HCT116 (cell line): ENCODE measurements at regions not wholly inside any gene's neighbourhood (a gene's known extent, or its start where the extent isn't known, plus 50 kb on each side); places are given as distances from the start of the nearest gene placed in this dataset.

Experiments
- ATAC-seq: fragments of 200-7000 bp; cut with Tn5 transposase; 2 replicates; pipeline ENCODE4 v1.9.1; 2020; ENCODE audit warnings: mild to moderate bottlenecking, moderate library complexity
- BruUV-seq: library from RNA; stranded (reverse); fragments of 400-500 nt; replicated peaks from 2 replicates; lab custom pipeline; 2021; lab: Mats Ljungman, UMichigan
- CTCF ChIA-PET: fragments of 300-600 bp; sonication (Branson Sonifier 250); formaldehyde crosslinking; loops from one replicate; lab custom pipeline; 2021; ENCODE audit warnings: antibody characterized with exemption; lab: Charles Lee
- POLR2A ChIA-PET: fragments of 300-600, 350-600 bp; sonication (Branson Sonifier 250); formaldehyde crosslinking; loops from one replicate; lab custom pipeline; 2021; ENCODE audit warnings: antibody characterized with exemption; lab: Charles Lee
- RAD21 ChIA-PET, 2 experiments: fragments of 300-600 bp; sonication (Branson Sonifier 250); formaldehyde crosslinking; loops; one replicate each; lab custom pipeline; 2023; ENCODE audit warnings: low total read pairs in 2 of 2; ENCODE audit not compliant: uncharacterized antibody in 2 of 2, unreplicated experiment in 2 of 2, low non-redundant PET in 1 of 2; lab: Charles Lee
- DNase-seq: peaks from one replicate; pipeline ENCODE4 v3.0.0-alpha.2; 2010; ENCODE audit warnings: low read depth, low spot score
- H2AFZ ChIP-seq: fragments of 200-600 bp; shearing (Covaris generic), sonication (generic); 2 replicates; pipeline ENCODE4 v1.6.1; 2017; ENCODE audit warnings: low read depth, mixed run types, mixed read lengths, antibody characterized with exemption, low read length; ENCODE audit not compliant: poor library complexity, severe bottlenecking
- H3K27ac ChIP-seq: 2 replicates; pipeline ENCODE4 v1.5.1; 2012; ENCODE audit warnings: low read depth, low read length
- H3K27me3 ChIP-seq: fragments of 200-600 bp; sonication (generic); 2 replicates; pipeline ENCODE4 v1.6.1; 2016; ENCODE audit warnings: mixed run types, low read length, mixed read lengths; ENCODE audit not compliant: insufficient read depth
- H3K36me3 ChIP-seq, 2 experiments: fragments of 200-500 bp in 1 of 2; fragments of 200-600 bp in 1 of 2; sonication (Bioruptor generic) in 1 of 2; sonication (generic) in 1 of 2; 2 replicates each; pipeline versions ENCODE4 v1.5.1 to v1.6.1; 2014 to 2016; ENCODE audit warnings: low read length in 2 of 2, inconsistent platforms in 1 of 2, mixed read lengths in 1 of 2, mixed run types in 1 of 2; ENCODE audit not compliant: insufficient read depth in 2 of 2, control insufficient read depth in 1 of 2
- H3K4me1 ChIP-seq, 2 experiments: fragments of 200-600 bp in 1 of 2; sonication (generic) in 1 of 2; 2 replicates each; pipeline versions ENCODE4 v1.5.1 to v1.6.1; 2012 to 2017; ENCODE audit warnings: low read length in 2 of 2, inconsistent platforms in 1 of 2, mild to moderate bottlenecking in 1 of 2, mixed read lengths in 1 of 2, mixed run types in 1 of 2, moderate library complexity in 1 of 2; ENCODE audit not compliant: insufficient read depth in 2 of 2, control insufficient read depth in 1 of 2
- H3K4me2 ChIP-seq: fragments of 200-600 bp; sonication (generic); 2 replicates; pipeline ENCODE4 v1.6.1; 2017; ENCODE audit warnings: mixed run types, low read length, mixed read lengths
- H3K4me3 ChIP-seq, 2 experiments: fragments of 200-600 bp in 1 of 2; sonication (generic) in 1 of 2; replicated peaks in 1 of 2; 2 replicates each; pipeline ENCODE4 v1.5.1; 2011 to 2016; ENCODE audit warnings: low read length in 2 of 2, control low read depth in 1 of 2, low read depth in 1 of 2, mild to moderate bottlenecking in 1 of 2, mixed read lengths in 1 of 2, mixed run types in 1 of 2
- H3K79me2 ChIP-seq: fragments of 200-600 bp; sonication (generic); 2 replicates; pipeline ENCODE4 v1.6.1; 2017; ENCODE audit warnings: mild to moderate bottlenecking, mixed run types, low read length, moderate library complexity, mixed read lengths; ENCODE audit not compliant: insufficient read depth
- H3K9ac ChIP-seq: fragments of 200-600 bp; sonication (generic); 2 replicates; pipeline ENCODE4 v1.6.1; 2016; ENCODE audit warnings: low read length, mixed read lengths
- H3K9me2 ChIP-seq: fragments of 200-600 bp; sonication (generic), shearing (Covaris generic); 2 replicates; pipeline ENCODE4 v1.6.1; 2017; ENCODE audit warnings: mixed run types, mild to moderate bottlenecking, moderate library complexity; ENCODE audit not compliant: insufficient read depth
- H3K9me3 ChIP-seq, 2 experiments: fragments of 200-500 bp in 1 of 2; fragments of 200-600 bp in 1 of 2; sonication (Bioruptor generic) in 1 of 2; sonication (generic) in 1 of 2; 2 replicates each; pipeline ENCODE4 v1.6.1; 2014 to 2017; ENCODE audit warnings: low read length in 2 of 2, mixed read lengths in 2 of 2, inconsistent platforms in 1 of 2, low read depth in 1 of 2, mild to moderate bottlenecking in 1 of 2, mixed run types in 1 of 2, moderate library complexity in 1 of 2; ENCODE audit not compliant: control insufficient read depth in 1 of 2, insufficient read depth in 1 of 2
- H4K20me1 ChIP-seq: fragments of 200-600 bp; sonication (generic), shearing (Covaris generic); 2 replicates; pipeline ENCODE4 v1.6.1; 2017; ENCODE audit warnings: mixed run types, mild to moderate bottlenecking, moderate library complexity; ENCODE audit not compliant: insufficient read depth
- ATF3 ChIP-seq: IDR thresholded peaks from 2 replicates; pipeline ENCODE4 v1.6.1; 2012
- CEBPB ChIP-seq: IDR thresholded peaks from 2 replicates; pipeline ENCODE4 v1.6.1; 2012; ENCODE audit warnings: low read depth
- EGR1 ChIP-seq: IDR thresholded peaks from 2 replicates; pipeline ENCODE4 v1.6.1; 2012; ENCODE audit warnings: low read depth
- ELF1 ChIP-seq: IDR thresholded peaks from 2 replicates; pipeline ENCODE4 v1.6.1; 2012; ENCODE audit warnings: low read depth, borderline replicate concordance
- EZH2phosphoT487 ChIP-seq: fragments of 200-600 bp; IDR thresholded peaks from 2 replicates; pipeline ENCODE4 v1.6.1; 2018; ENCODE audit warnings: antibody characterized with exemption, borderline replicate concordance
- JUND ChIP-seq: IDR thresholded peaks from 2 replicates; pipeline ENCODE4 v1.6.1; 2012
- POLR2A ChIP-seq: IDR thresholded peaks from 2 replicates; pipeline ENCODE4 v1.7.0; 2011; ENCODE audit warnings: borderline replicate concordance; ENCODE audit not compliant: insufficient read depth, insufficient read length; ENCODE audit errors: extremely low read depth
- POLR2AphosphoS5 ChIP-seq: IDR thresholded peaks from 2 replicates; pipeline ENCODE4 v1.6.1; 2011; ENCODE audit warnings: mild to moderate bottlenecking, low read depth, low read length, moderate library complexity
- RAD21 ChIP-seq: IDR thresholded peaks from 2 replicates; pipeline ENCODE4 v1.6.1; 2012; ENCODE audit warnings: low read depth, mild to moderate bottlenecking
- SIN3A ChIP-seq: IDR thresholded peaks from 2 replicates; pipeline ENCODE4 v1.6.1; 2012; ENCODE audit warnings: low read depth
- SP1 ChIP-seq: IDR thresholded peaks from 2 replicates; pipeline ENCODE4 v1.6.1; 2012; ENCODE audit warnings: low read depth
- SRF ChIP-seq: IDR thresholded peaks from 2 replicates; pipeline ENCODE4 v1.6.1; 2012; ENCODE audit warnings: low read depth
- YY1 ChIP-seq: IDR thresholded peaks from 2 replicates; pipeline ENCODE4 v1.6.1; 2011; ENCODE audit warnings: low read length, low read depth, moderate library complexity, mild to moderate bottlenecking; ENCODE audit not compliant: insufficient replicate concordance; ENCODE audit errors: extremely low read depth
- ZFX ChIP-seq: fragments of 450-650 bp; IDR thresholded peaks from 2 replicates; pipeline ENCODE4 v1.6.1; 2017
- ZNF274 ChIP-seq: fragments of 200-500 bp; sonication (Bioruptor generic); IDR thresholded peaks from 2 replicates; pipeline ENCODE4 v1.6.1; 2014; ENCODE audit warnings: mild to moderate bottlenecking, low read depth, low read length, inconsistent platforms
- intact Hi-C: fragments of 100-400 bp; cut with micrococcal nuclease; formaldehyde crosslinking; loops from 2 replicates; pipeline ENCODE4 v1.10.0; 2022
- TF ChIP-seq, protein P1 (sequence below): IDR thresholded peaks from 2 replicates; pipeline ENCODE4 v1.6.1; 2011; ENCODE audit warnings: mild to moderate bottlenecking, low read length, moderate library complexity; ENCODE audit not compliant: insufficient replicate concordance; ENCODE audit errors: extremely low read depth
- TF ChIP-seq, protein P2 (sequence below): IDR thresholded peaks from 2 replicates; pipeline ENCODE4 v1.6.1; 2012
- TF ChIP-seq, protein P3 (sequence below): IDR thresholded peaks from 2 replicates; pipeline ENCODE4 v1.6.1; 2012; ENCODE audit warnings: low read depth

DNA sequence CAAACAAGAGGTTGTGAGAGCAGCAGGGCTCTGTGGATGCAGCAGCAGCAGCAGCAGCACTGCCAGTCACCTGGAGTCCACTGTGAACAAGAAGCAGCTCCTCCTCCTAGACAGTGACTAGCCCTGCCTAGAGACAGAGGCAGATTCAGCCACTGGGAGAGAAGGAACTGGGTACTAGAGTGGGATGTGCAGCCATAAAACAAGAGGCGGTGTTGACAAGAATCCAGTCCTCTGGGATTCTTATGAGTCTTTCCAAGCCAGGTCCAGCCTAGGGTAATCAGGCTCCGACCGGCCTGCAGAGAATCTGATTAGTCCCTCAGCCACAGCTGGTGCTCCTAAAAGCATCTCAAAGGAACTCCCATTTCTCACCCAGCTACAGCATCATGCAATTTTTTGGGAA, 83.9 kb upstream of the USP47 start (continued):
- TF ChIP-seq EZH2phosphoT487: no peak
- TF ChIP-seq ZNF274: no peak
- no peak for TF ChIP-seq ZFX
- TF ChIP-seq, protein P1, sequence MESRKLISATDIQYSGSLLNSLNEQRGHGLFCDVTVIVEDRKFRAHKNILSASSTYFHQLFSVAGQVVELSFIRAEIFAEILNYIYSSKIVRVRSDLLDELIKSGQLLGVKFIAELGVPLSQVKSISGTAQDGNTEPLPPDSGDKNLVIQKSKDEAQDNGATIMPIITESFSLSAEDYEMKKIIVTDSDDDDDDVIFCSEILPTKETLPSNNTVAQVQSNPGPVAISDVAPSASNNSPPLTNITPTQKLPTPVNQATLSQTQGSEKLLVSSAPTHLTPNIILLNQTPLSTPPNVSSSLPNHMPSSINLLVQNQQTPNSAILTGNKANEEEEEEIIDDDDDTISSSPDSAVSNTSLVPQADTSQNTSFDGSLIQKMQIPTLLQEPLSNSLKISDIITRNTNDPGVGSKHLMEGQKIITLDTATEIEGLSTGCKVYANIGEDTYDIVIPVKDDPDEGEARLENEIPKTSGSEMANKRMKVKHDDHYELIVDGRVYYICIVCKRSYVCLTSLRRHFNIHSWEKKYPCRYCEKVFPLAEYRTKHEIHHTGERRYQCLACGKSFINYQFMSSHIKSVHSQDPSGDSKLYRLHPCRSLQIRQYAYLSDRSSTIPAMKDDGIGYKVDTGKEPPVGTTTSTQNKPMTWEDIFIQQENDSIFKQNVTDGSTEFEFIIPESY: no peak
- no peak for TF ChIP-seq ELF1
- TF ChIP-seq RAD21: no peak

- POLR2A ChIA-PET: no interaction called here
- TF ChIP-seq SIN3A (no peak), POLR2A (no peak), SP1 (no peak), POLR2AphosphoS5 (no peak), CEBPB (no peak), JUND (no peak), EZH2phosphoT487 (no peak), ELF1 (no peak), EGR1 (no peak), ATF3 (no peak), SRF (no peak), YY1 (no peak)
- TF ChIP-seq, protein P2, sequence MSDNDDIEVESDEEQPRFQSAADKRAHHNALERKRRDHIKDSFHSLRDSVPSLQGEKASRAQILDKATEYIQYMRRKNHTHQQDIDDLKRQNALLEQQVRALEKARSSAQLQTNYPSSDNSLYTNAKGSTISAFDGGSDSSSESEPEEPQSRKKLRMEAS: no peak
- TF ChIP-seq, protein P3, sequence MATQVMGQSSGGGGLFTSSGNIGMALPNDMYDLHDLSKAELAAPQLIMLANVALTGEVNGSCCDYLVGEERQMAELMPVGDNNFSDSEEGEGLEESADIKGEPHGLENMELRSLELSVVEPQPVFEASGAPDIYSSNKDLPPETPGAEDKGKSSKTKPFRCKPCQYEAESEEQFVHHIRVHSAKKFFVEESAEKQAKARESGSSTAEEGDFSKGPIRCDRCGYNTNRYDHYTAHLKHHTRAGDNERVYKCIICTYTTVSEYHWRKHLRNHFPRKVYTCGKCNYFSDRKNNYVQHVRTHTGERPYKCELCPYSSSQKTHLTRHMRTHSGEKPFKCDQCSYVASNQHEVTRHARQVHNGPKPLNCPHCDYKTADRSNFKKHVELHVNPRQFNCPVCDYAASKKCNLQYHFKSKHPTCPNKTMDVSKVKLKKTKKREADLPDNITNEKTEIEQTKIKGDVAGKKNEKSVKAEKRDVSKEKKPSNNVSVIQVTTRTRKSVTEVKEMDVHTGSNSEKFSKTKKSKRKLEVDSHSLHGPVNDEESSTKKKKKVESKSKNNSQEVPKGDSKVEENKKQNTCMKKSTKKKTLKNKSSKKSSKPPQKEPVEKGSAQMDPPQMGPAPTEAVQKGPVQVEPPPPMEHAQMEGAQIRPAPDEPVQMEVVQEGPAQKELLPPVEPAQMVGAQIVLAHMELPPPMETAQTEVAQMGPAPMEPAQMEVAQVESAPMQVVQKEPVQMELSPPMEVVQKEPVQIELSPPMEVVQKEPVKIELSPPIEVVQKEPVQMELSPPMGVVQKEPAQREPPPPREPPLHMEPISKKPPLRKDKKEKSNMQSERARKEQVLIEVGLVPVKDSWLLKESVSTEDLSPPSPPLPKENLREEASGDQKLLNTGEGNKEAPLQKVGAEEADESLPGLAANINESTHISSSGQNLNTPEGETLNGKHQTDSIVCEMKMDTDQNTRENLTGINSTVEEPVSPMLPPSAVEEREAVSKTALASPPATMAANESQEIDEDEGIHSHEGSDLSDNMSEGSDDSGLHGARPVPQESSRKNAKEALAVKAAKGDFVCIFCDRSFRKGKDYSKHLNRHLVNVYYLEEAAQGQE: no peak
- TF ChIP-seq, protein P1: no peak
Measured at GRCh38 chr11:11756718-11757117, 85.1 kb upstream of the USP47 start.

More at GRCh38 chr11:11756718-11757117, 85.1 kb upstream of the USP47 start:
- Histone ChIP-seq H2AFZ (no peak overlapping the region), H3K4me3 (no peak overlapping the region), H3K27ac (no peak overlapping the region), H3K9me3 (no peaks in the 10 kb centered on the region), H3K4me2 (no peak overlapping the region), H3K9me2 (no peaks in the 10 kb centered on the region), H3K9ac (no peak overlapping the region), H3K27me3 (no peaks in the 10 kb centered on the region), H3K36me3 (no peaks in the 10 kb centered on the region), H4K20me1 (no peaks in the 10 kb centered on the region), H3K4me1 (no peaks in the 10 kb centered on the region), H3K79me2 (no peaks in the 10 kb centered on the region)
- CTCF ChIA-PET: no interaction called here
- intact Hi-C loops: no loop called here
- no TSS peak for BruUV-seq
- no peak for DNase-seq
- no peak for ATAC-seq
- RAD21 ChIA-PET: no interaction called here
